HG02678 (cell line): ENCODE measurements at regions not wholly inside any gene's neighbourhood (a gene's known extent, or its start where the extent isn't known, plus 50 kb on each side); places are given as distances from the start of the nearest gene placed in this dataset.
"Not testable (repeated sequence)": the region's sequence is repeated elsewhere in the genome, so short reads cannot be mapped to it uniquely, and the experiment has no call there.

ENCODE experiments used
- ATAC-seq: cut with Tn5 transposase; IDR thresholded peaks from one replicate; pipeline ENCODE4 v1.9.1; 2021; ENCODE audit warnings: mild to moderate bottlenecking, moderate library complexity; ENCODE audit not compliant: unreplicated experiment

- not testable (repeated sequence) for ATAC-seq
Measured at GRCh38 chr21:5975719-5976118, 4545.7 kb upstream of the TPTE start.

- not testable (repeated sequence) for ATAC-seq
Measured at GRCh38 chr21:5997586-5997985, 4523.8 kb upstream of the TPTE start.

GRCh38 chr21:6015422-6016057, 4505.8 kb upstream of the TPTE start:
- not testable (repeated sequence) for ATAC-seq

DNA sequence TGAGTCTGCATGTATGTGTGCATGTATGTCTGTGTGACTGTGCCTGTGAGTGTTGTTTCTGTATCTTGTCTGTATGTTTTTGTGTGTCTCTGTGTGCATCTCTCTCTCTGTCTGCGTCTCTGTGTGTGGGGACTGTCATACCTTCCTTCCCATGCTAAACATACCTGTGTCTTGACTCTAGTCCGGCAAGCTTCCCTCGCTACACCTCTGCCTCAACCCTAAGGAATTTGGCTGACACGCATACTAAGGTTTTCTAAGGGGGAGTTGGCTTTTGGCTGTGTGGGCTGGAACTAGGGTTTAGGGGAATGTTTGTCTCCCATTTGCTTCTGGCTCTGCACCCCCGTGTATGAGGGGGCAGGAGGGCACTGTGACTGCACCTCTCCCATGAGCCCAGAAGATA, 4500.9 kb upstream of the TPTE start:
- not testable (repeated sequence) for ATAC-seq

- ATAC-seq: not testable (repeated sequence)
Measured at GRCh38 chr21:6020953-6021716, 4500.2 kb upstream of the TPTE start.

DNA sequence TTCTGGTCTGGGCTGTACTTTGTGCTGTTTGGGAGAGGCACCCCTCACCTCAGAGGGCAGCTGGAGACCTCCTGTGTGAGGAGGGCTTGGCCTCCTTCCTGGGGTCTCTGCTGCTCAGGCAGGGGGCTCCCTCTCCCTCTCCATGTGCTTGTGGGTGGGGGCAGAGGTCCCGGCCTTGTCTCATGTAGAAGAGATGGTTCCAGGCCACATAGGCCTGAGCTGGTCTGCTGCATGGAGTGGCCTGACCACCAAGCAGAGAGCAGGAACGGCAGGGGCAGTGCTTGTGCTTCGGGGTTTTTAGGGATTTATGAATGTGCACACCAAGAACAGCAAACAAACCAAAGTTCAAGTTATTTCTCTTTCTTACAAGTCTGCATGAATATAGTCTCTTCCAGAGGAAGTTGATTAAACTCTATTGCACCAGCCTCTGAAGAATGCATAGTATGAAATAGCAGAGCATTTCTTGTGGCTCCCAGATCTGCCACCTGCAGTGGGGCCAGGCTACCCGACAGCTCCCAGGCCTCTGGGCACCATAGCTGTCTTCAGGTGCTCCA, 4499.6 kb upstream of the TPTE start:
- ATAC-seq: not testable (repeated sequence)

DNA sequence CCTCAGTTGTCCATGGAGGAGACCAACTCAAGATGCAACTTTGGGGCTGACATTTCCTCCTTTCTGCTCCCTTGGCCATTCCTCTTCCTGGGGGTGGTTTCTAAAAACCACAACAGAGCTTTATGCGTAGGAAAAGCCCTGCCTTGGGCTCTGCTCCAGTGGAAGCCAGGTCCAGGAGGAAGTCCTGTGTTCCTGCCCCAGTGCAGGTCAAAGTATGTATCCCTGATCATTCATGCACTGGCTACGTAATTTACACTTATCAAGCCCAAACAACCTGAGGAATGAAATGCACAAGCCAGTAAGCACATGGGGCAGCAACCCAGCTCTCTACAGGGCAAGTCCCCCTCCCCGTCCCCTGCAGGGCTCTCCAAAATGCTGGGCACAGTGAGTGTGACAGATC, 4498.1 kb upstream of the TPTE start:
- not testable (repeated sequence) for ATAC-seq

DNA sequence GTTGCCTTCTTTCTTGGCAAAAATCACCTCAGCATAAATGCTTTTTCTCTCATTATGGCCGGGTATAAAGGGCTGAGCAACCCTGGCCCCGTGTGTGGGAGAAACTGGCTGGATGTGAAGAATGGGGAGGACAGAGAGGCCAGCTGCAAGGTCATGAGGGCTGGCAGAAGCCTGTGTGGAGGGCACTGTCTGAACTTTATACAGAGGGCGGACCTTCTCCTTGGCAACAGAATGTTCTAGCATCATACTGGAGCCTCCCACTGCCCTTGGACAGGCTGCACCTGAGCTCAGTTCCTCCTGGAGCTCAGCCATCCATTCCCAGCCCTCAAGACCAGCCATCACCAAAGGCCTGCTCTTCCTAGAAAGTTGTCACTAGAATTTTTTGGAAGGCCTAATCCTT, 4496.2 kb upstream of the TPTE start:
- not testable (repeated sequence) for ATAC-seq

DNA sequence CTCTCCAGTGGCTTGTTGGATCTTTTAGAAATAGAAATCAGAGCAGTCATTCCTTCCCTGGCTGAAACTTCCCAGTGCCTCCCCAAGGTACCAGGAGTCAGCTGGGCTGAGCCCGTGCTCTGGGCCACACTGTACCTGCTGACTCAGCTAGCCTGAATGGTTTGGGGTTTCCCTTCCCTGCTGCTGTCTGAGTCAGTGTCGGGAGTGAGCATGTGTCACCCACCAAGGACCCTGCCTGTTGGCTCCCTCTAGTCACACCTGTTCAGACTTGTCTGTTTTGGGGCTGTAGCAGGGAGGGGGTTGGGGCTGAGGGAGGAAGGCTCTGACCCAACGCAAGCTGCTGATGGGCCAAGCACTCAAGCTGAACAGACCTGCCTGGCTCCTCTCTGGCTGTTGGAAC, 4493.9 kb upstream of the TPTE start:
- ATAC-seq: not testable (repeated sequence)

- not testable (repeated sequence) for ATAC-seq
Measured at GRCh38 chr21:6034124-6034678, 4487.2 kb upstream of the TPTE start.

GRCh38 chr21:6034820-6035473, 4486.4 kb upstream of the TPTE start:
- not testable (repeated sequence) for ATAC-seq

GRCh38 chr21:6035474-6036155, 4485.8 kb upstream of the TPTE start:
- ATAC-seq: not testable (repeated sequence)

GRCh38 chr21:6039224-6039623, 4482.2 kb upstream of the TPTE start:
- ATAC-seq: not testable (repeated sequence)

- ATAC-seq: not testable (repeated sequence)
Measured at GRCh38 chr21:6040095-6040494, 4481.3 kb upstream of the TPTE start.

DNA sequence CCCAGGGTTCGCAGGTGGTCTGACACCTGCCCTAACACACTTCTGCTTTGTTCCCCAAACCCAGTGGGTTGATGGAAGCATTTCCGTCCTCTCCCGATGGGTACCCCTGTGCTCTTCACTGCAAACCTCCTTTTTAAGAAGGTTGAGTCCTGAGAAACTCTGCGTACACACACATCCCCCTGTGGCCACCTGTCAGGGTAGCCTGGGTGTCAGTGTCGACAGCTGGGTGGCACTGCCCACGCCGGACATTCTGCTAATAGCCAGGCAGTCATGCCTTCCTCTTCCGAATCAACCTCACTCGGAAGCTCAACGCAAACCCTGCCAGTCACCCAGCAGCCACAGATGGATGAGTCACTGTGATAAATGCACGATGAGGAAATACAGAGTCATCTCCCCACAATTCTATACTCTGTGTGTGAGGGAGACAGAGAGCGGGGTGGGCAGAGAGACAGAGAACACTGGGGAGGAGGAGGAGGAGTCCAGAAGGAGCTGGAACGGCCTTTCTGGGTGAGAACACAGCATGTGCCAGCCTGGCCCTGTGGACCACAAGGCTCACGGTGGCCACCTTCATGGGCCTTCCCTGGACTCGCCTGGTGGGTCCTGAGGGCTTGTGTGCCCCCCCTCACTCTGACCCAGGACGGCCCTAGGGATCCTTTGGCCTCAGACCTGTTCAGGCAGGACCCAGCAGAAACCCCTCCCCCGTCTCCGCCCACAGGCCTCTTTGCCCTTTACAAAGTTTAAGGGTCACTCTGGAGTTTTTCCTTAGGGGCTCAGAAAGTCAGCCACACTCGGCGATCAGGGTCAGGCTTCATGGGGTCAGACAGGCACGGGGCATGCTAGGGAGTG, 4477.7 kb upstream of the TPTE start:
- not testable (repeated sequence) for ATAC-seq

GRCh38 chr21:6044695-6045094, 4476.7 kb upstream of the TPTE start:
- ATAC-seq: not testable (repeated sequence)

DNA sequence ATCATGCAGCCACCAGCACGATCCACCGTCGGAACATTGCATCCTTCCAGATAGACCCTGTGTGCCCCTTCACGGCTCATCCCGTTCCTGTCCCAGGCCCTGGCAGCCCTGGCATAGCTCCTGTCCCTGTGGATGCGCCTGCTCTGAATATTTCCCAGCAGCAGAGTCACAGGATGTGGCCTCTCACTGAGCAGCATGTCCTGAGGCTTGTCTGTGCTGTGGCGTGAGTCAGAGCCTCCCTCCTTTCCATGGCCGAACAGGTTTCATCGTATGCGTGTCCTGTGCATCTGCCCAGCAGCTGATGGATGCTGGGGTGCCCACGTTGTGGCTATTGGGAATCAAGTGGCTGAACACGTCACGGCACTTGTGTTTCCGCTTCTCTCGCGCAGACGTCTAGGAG, 4471.5 kb upstream of the TPTE start:
- not testable (repeated sequence) for ATAC-seq

- not testable (repeated sequence) for ATAC-seq
Measured at GRCh38 chr21:6052109-6052508, 4469.3 kb upstream of the TPTE start.

GRCh38 chr21:6053145-6053544, 4468.2 kb upstream of the TPTE start:
- ATAC-seq: not testable (repeated sequence)

DNA sequence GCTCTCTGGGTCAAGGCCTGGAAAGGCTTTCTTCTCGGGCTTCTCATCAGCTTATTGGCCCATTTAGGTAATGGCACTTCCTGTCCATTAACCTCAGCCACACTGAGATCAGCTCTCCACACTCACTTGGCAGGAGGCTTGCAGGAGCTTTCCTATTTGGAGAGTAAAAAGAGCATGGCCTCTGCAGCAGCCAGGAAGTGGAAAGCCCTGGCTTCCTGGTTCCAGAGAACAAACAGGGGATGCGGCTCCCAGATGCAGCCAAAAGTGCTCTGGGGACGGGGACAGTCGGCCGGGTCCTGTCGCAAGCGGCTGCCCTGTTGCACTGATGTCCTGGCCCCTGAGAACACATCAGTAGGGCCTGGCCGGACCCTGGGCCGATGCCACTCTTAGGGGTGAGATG, 4462.4 kb upstream of the TPTE start:
- not testable (repeated sequence) for ATAC-seq
